Glutamatergic neuron (in vitro differentiated cells): ENCODE measurements at regions not wholly inside any gene's neighbourhood (a gene's known extent, or its start where the extent isn't known, plus 50 kb on each side); places are given as distances from the start of the nearest gene placed in this dataset.

Experiments used
- DNase-seq: peaks from one replicate; pipeline ENCODE4 v3.0.0; 2022
- H3K27ac Mint-ChIP-seq: one replicate; pipeline ENCODE4 v1.8.0; 2020; ENCODE audit warnings: mild to moderate bottlenecking, mixed read lengths, inconsistent platforms; ENCODE audit not compliant: unreplicated experiment
- H3K27me3 Mint-ChIP-seq: one replicate; pipeline ENCODE4 v1.8.0; 2020; ENCODE audit warnings: mild to moderate bottlenecking, moderate library complexity, mixed read lengths, inconsistent platforms; ENCODE audit not compliant: unreplicated experiment
- H3K36me3 Mint-ChIP-seq: one replicate; pipeline ENCODE4 v1.8.0; 2020; ENCODE audit warnings: mild to moderate bottlenecking, mixed read lengths, inconsistent platforms; ENCODE audit not compliant: unreplicated experiment
- H3K4me1 Mint-ChIP-seq: one replicate; pipeline ENCODE4 v1.8.0; 2020; ENCODE audit warnings: mild to moderate bottlenecking, low read depth, mixed read lengths, inconsistent platforms; ENCODE audit not compliant: unreplicated experiment
- H3K4me3 Mint-ChIP-seq: one replicate; pipeline ENCODE4 v1.8.0; 2020; ENCODE audit warnings: mild to moderate bottlenecking, mixed read lengths, inconsistent platforms; ENCODE audit not compliant: unreplicated experiment
- H3K9me3 Mint-ChIP-seq: one replicate; pipeline ENCODE4 v1.8.0; 2020; ENCODE audit warnings: mild to moderate bottlenecking, moderate library complexity, mixed read lengths, inconsistent platforms; ENCODE audit not compliant: unreplicated experiment
- TF ChIP-seq, protein P1 (sequence below): fragments of 200-600 bp; sonication (generic); IDR thresholded peaks from one replicate; pipeline ENCODE4 v1.5.0; 2021; ENCODE audit not compliant: partially characterized antibody, unreplicated experiment

DNA sequence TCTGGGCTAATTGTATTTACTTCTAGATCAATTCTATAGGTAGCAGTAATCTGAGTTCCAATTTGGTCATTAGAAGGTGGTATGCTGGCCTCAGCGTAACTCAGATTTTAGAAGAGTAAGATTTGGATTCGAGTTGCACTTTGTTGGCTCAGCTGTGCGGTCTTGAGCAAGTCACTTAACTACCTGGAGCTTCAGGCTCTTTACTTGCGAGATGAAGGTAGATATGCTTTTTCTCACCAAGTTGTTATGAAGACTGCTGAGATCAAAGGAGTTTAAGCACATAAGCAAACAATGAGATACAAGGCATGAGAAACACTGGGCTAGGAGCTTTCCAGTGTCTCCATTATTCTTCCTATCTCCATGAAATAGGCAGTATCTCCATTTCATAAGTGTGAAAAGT is 133.8 kb upstream of the RANBP3L start:
- TF ChIP-seq, protein P1, sequence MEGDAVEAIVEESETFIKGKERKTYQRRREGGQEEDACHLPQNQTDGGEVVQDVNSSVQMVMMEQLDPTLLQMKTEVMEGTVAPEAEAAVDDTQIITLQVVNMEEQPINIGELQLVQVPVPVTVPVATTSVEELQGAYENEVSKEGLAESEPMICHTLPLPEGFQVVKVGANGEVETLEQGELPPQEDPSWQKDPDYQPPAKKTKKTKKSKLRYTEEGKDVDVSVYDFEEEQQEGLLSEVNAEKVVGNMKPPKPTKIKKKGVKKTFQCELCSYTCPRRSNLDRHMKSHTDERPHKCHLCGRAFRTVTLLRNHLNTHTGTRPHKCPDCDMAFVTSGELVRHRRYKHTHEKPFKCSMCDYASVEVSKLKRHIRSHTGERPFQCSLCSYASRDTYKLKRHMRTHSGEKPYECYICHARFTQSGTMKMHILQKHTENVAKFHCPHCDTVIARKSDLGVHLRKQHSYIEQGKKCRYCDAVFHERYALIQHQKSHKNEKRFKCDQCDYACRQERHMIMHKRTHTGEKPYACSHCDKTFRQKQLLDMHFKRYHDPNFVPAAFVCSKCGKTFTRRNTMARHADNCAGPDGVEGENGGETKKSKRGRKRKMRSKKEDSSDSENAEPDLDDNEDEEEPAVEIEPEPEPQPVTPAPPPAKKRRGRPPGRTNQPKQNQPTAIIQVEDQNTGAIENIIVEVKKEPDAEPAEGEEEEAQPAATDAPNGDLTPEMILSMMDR: no peak
- H3K4me1 Mint-ChIP-seq: no peaks in the 10 kb centered on the region
- no peak for DNase-seq
- H3K9me3 Mint-ChIP-seq: no peaks in the 10 kb centered on the region
- H3K36me3 Mint-ChIP-seq: no peaks in the 10 kb centered on the region
- H3K27ac Mint-ChIP-seq: no peak overlapping the region
- H3K4me3 Mint-ChIP-seq: no peak overlapping the region
- peaks cover 2% of the 10 kb centered on the region for H3K27me3 Mint-ChIP-seq

DNA sequence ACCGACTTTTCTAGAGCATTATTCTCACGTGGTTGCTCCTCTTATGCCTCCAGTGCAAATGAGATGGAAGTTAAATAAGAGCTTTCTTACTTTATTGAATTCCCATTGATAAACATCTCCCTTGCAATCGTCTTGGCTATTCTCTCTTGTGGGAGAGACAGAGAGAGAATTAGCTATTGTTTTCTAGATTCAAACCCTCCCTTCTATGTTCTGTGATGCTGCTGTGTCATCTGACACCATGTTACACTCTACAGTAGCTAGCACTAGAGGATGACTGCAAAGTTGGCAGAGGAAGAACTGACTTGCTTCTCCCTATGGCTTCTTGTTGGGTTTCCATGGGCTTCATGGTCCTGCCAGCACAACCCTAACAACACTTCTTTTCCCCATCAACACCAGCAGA is 134.6 kb upstream of the RANBP3L start:
- Mint-ChIP-seq H3K9me3 (no peaks in the 10 kb centered on the region), H3K27me3 (peaks cover under 1% of the 10 kb centered on the region), H3K27ac (no peak overlapping the region)

DNA sequence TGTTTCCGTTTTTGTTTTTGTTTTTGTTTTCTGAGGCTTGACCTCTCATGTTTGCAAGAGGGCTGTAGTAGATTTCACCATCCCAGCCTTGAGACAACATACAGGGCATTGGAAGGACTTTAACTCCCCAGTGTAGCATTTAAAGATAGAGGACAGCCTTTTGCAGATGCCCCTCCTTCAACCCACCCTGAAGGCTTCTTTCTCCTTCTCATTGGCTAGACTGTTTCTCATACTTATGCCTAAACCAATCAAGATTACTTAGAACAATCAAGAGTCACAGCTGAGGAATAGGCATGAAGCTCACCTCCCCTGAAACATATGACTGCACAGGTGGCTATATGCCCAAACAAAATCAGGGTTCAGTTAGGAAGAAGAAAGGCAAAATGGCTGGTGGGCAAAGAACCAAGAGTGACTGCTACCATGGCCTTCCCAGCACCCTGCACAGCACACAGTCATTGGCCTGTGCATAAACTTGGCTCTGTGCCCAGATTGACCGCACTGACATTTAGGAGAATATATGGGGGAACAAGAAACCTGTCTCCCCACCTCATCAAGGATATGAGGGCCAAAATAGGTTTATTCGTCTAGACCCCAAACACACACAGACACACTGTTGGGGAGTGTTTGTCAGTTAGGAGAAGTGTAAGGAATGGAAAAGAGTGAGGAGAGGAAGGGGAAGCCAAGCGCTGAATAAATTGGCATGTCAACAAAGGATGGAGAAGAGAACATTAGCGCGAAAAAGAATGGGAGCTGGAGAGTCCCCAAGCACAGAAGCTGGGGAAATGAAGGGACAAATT is 137.3 kb upstream of the RANBP3L start:
- TF ChIP-seq, protein P1: no peak
- no peak overlapping the region for H3K4me3 Mint-ChIP-seq
- no peaks in the 10 kb centered on the region for H3K4me1 Mint-ChIP-seq
- no peak for DNase-seq
- H3K36me3 Mint-ChIP-seq: no peaks in the 10 kb centered on the region
- no peaks in the 10 kb centered on the region for H3K27me3 Mint-ChIP-seq
- no peaks in the 10 kb centered on the region for H3K9me3 Mint-ChIP-seq
- H3K27ac Mint-ChIP-seq: no peak overlapping the region

More for the DNA sequence above, 134.6 kb upstream of the RANBP3L start:
- TF ChIP-seq, protein P1: no peak
- Mint-ChIP-seq H3K4me3 (no peak overlapping the region), H3K36me3 (no peaks in the 10 kb centered on the region), H3K4me1 (no peaks in the 10 kb centered on the region)
- DNase-seq: no peak

DNA sequence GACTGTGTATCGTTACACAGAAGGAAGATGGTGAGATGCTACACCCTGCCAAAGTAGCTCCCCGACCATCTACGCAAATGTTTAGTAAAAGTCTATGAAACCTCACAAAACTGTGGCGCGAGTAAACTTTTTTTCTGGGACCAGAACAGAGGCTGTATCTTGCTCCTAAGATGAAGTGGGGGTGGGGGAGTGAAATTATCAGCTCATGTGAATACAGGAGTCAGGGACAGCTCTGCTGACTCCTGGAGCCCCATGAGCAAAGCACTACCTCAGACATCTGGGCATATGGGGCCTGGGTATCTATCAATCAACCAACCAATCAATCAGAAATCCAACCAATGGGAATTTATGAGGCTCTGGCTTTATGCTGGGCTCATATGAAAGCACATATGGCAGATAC is 138.6 kb upstream of the RANBP3L start:
- H3K4me1 Mint-ChIP-seq: no peaks in the 10 kb centered on the region
- TF ChIP-seq, protein P1: no peak
- DNase-seq: no peak
- no peaks in the 10 kb centered on the region for H3K36me3 Mint-ChIP-seq
- H3K27me3 Mint-ChIP-seq: no peaks in the 10 kb centered on the region
- H3K9me3 Mint-ChIP-seq: no peaks in the 10 kb centered on the region
- H3K27ac Mint-ChIP-seq: no peak overlapping the region
- H3K4me3 Mint-ChIP-seq: no peak overlapping the region

DNA sequence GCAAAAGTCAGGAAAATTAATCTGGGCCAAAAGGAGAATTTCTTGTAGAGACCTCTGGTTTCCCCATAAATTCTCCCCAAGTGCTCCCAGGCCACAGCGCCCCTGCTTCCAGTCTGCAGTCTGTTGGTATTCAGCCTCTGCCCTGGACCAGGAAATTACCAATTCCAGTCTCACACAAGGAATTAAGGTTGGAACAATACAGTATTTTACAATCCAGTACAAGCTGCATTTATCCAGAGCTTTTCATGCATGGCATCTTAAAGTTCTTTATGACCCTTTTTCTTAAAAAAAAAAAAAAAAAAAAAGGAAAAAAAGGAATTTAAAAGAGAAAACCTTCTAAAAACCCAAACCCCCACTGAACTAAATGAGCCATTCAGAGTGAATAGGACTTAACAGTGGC is 139.6 kb upstream of the RANBP3L start:
- no peak for DNase-seq
- Mint-ChIP-seq H3K36me3 (no peaks in the 10 kb centered on the region), H3K4me1 (no peaks in the 10 kb centered on the region), H3K9me3 (no peaks in the 10 kb centered on the region), H3K27ac (no peak overlapping the region), H3K4me3 (no peak overlapping the region), H3K27me3 (no peaks in the 10 kb centered on the region)
- TF ChIP-seq, protein P1: no peak
